T-helper 1 cell treated with Interleukin-12 subunit alpha and Interleukin-12 subunit beta and Interleukin-4 antibody, amounts not matched to agents 30 μg/mL and 1 μg/mL, for 36 hours (primary cell): ENCODE measurements at regions not wholly inside any gene's neighbourhood (a gene's known extent, or its start where the extent isn't known, plus 50 kb on each side); places are given as distances from the start of the nearest gene placed in this dataset.
A peak's percentile ranks its signal among the peaks of the same experiment; 100 is the strongest.
"Not testable (repeated sequence)": the region's sequence is repeated elsewhere in the genome, so short reads cannot be mapped to it uniquely, and the experiment has no call there.

Experiments
- H3K27ac Mint-ChIP-seq: one replicate; pipeline ENCODE4 v1.8.0; 2021; ENCODE audit warnings: mild to moderate bottlenecking, mixed read lengths
- H3K27me3 Mint-ChIP-seq: one replicate; pipeline ENCODE4 v1.8.0; 2021; ENCODE audit warnings: low read depth, mixed read lengths
- H3K36me3 Mint-ChIP-seq: one replicate; pipeline ENCODE4 v1.8.0; 2021; ENCODE audit warnings: low read depth, mixed read lengths
- H3K4me1 Mint-ChIP-seq: one replicate; pipeline ENCODE4 v1.8.0; 2021; ENCODE audit warnings: low read depth, mixed read lengths
- H3K4me3 Mint-ChIP-seq: one replicate; pipeline ENCODE4 v1.8.0; 2021; ENCODE audit warnings: mild to moderate bottlenecking, moderate library complexity, mixed read lengths
- H3K9me3 Mint-ChIP-seq: one replicate; pipeline ENCODE4 v1.8.0; 2021; ENCODE audit warnings: mixed read lengths

GRCh38 chr5:41995193-41995592 is 70.1 kb downstream of the FBXO4 start:
- H3K4me1 Mint-ChIP-seq, result no peaks in the 10 kb centered on the region
- no peak overlapping the region for H3K27ac Mint-ChIP-seq
- no peak overlapping the region for H3K4me3 Mint-ChIP-seq
- no peaks in the 10 kb centered on the region for H3K9me3 Mint-ChIP-seq
- no peaks in the 10 kb centered on the region for H3K27me3 Mint-ChIP-seq
- no peaks in the 10 kb centered on the region for H3K36me3 Mint-ChIP-seq

DNA sequence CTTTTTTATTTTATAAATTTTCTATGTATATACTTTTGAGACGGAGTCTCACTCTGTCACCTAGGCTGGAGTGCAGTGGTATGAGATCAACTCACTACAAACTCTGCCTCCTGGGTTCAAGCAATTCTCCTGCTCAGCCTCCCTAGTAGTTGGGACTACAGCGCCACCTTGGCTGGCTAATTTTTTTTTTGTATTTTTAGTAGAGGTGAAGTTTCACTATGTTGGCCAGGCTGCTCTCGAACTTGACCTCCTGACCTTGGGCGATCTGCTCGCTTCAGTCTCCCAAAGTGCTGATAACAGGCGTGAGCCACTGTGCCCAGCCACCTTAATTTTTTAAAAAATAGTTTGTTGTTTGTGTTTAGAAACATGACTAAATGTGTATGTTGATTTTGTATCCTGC is 76.6 kb downstream of the FBXO4 start:
- no peaks in the 10 kb centered on the region for H3K4me1 Mint-ChIP-seq
- H3K4me3 Mint-ChIP-seq, result no peak overlapping the region
- peaks cover 3% of the 10 kb centered on the region for H3K9me3 Mint-ChIP-seq
- H3K27ac Mint-ChIP-seq, result no peak overlapping the region
- H3K36me3 Mint-ChIP-seq, result no peaks in the 10 kb centered on the region
- H3K27me3 Mint-ChIP-seq, result peaks cover 3% of the 10 kb centered on the region

DNA sequence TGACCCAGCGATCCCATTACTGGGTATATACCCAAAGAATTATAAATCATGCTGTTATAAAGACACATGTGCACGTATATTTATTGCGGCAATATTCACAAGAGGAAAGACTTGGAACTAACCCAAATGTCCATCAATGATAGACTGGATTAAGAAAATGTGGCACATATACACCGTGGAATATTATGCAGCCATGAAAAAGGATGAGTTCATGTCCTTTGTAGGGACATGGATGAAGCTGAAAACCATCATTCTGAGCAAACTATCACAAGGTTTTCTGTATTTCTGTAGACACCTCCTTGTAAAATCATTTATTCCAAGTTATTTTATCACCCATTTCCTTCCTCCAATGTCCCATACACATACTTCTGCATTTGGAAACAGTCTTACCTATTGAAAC is 78.8 kb downstream of the FBXO4 start:
- H3K27me3 Mint-ChIP-seq, H3K27ac Mint-ChIP-seq, H3K36me3 Mint-ChIP-seq, H3K4me1 Mint-ChIP-seq, H3K9me3 Mint-ChIP-seq, H3K4me3 Mint-ChIP-seq: not testable (repeated sequence)

DNA sequence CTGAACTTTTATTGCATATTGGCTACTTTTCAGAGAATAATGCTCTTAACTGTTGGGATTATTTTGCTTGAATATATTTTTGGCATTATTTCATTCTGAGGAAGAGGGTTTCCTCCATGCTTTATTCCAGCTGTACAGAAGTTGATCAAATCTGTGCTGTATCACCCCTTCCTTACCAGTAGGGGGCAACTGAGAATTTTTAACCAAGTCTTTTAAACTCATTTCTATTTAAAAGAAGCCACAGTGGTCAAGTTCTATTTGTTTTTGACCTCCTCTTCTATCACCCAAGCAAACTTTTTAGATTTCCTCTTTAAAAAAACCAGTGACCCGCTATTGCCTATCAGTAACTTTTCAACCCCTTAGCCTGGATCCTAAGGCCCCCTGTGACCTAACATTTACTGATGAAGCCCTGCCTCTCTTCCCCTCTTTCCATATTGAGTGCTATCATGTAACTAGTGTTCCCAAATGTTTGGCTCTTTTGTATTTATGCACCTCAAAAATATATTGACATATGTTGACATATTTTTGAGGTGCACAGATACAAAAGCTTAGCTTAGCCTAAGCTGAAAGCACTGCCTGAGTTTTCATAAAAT is 80.6 kb downstream of the FBXO4 start:
- Mint-ChIP-seq H3K36me3 (no peaks in the 10 kb centered on the region), H3K9me3 (peaks cover 3% of the 10 kb centered on the region), H3K27ac (peak overlapping the region; percentile 29), H3K4me1 (no peaks in the 10 kb centered on the region), H3K4me3 (no peak overlapping the region), H3K27me3 (peaks cover 3% of the 10 kb centered on the region)

DNA sequence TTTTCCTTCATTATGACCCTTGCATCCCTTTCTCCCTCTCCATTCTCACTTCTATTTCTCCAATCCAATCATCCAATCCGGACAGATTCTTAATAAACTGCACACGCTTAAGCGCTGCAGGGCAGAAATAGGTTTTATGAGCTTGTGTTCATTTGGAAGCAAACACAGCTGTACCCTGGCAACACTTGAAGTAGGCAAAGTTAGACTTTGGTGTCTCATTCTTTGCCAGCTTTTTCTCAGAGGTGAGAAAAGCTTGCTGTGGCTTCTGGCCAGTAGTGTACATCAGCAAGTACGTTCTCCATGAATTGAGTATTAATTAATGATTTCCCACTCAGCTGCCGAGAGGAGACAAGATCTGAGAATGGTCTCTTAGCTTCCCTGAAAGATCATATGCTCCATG is 88.5 kb downstream of the FBXO4 start:
- Mint-ChIP-seq H3K27me3 (peaks cover 1% of the 10 kb centered on the region), H3K27ac (no peak overlapping the region), H3K4me3 (no peak overlapping the region), H3K36me3 (no peaks in the 10 kb centered on the region), H3K4me1 (no peaks in the 10 kb centered on the region), H3K9me3 (no peaks in the 10 kb centered on the region)

- peaks cover 3% of the 10 kb centered on the region for H3K27me3 Mint-ChIP-seq
- no peaks in the 10 kb centered on the region for H3K36me3 Mint-ChIP-seq
- H3K27ac Mint-ChIP-seq, result no peak overlapping the region
- H3K4me1 Mint-ChIP-seq, result no peaks in the 10 kb centered on the region
- H3K9me3 Mint-ChIP-seq, result no peaks in the 10 kb centered on the region
- H3K4me3 Mint-ChIP-seq, result no peak overlapping the region
These were observed 90.2 kb downstream of the FBXO4 start for GRCh38 chr5:42015254-42015653.

DNA sequence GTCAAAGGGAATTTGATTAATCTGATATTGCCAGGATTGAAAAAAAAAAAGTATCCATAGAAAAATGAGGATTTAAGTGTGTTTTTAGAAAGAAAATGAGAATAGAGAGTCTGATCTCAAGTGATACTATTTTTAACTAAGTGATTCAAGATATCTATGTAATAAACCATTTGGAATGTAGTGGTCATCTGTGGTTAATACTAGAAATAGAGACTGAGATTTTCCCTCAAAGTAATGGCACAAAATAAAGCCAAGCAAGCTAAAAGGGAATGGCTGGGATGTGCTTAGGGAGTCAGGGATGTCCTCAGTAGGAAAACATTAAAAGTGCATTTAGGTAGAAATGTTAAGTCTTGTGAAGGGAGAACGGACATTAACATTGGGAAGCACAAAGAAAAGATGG is 90.6 kb downstream of the FBXO4 start:
- H3K36me3 Mint-ChIP-seq, result no peaks in the 10 kb centered on the region
- H3K9me3 Mint-ChIP-seq, result no peaks in the 10 kb centered on the region
- no peaks in the 10 kb centered on the region for H3K4me1 Mint-ChIP-seq
- no peak overlapping the region for H3K27ac Mint-ChIP-seq
- no peak overlapping the region for H3K4me3 Mint-ChIP-seq
- peaks cover 3% of the 10 kb centered on the region for H3K27me3 Mint-ChIP-seq

DNA sequence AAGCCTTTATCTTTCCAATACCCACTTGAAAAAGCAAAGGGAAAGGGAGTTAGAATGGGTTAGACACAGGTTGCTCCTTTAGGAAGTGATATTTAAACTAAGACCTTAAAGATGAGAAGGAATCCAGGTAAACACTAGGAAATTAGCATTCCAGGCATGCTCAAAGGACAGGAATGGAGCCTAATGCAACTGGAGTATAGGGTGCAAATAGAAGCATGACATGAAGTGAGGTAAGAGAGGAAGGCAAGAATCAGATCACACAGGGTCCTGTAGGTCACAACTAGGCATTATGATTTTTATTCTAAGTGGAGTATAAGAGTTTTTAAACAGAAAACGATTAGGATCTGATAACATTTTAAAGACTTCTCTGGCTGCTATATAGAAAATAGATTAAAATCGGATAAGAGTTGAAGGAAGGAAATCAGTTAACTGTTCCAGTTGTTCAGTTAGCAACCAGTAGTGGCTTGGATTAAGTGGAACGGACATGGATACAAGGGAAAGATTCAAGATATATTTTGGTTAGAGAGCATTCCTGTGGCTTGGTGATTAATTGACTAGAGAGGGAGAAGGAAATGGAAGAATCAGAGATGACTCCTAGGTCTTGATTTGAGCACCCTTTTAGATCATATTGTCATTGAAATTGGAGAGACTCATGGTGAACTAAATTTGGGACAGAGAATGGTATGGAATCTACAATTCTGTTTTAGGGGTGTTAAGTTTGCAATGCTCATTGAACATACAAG is 95.9 kb downstream of the FBXO4 start:
- Mint-ChIP-seq H3K36me3 (no peaks in the 10 kb centered on the region), H3K27ac (no peak overlapping the region), H3K27me3 (peaks cover 9% of the 10 kb centered on the region), H3K4me1 (no peaks in the 10 kb centered on the region), H3K4me3 (no peak overlapping the region), H3K9me3 (no peaks in the 10 kb centered on the region)

GRCh38 chr5:42021923-42022322 is 96.8 kb downstream of the FBXO4 start:
- H3K27me3 Mint-ChIP-seq, result peaks cover 9% of the 10 kb centered on the region
- no peaks in the 10 kb centered on the region for H3K4me1 Mint-ChIP-seq
- H3K9me3 Mint-ChIP-seq, result no peaks in the 10 kb centered on the region
- no peak overlapping the region for H3K4me3 Mint-ChIP-seq
- no peak overlapping the region for H3K27ac Mint-ChIP-seq
- H3K36me3 Mint-ChIP-seq, result no peaks in the 10 kb centered on the region

DNA sequence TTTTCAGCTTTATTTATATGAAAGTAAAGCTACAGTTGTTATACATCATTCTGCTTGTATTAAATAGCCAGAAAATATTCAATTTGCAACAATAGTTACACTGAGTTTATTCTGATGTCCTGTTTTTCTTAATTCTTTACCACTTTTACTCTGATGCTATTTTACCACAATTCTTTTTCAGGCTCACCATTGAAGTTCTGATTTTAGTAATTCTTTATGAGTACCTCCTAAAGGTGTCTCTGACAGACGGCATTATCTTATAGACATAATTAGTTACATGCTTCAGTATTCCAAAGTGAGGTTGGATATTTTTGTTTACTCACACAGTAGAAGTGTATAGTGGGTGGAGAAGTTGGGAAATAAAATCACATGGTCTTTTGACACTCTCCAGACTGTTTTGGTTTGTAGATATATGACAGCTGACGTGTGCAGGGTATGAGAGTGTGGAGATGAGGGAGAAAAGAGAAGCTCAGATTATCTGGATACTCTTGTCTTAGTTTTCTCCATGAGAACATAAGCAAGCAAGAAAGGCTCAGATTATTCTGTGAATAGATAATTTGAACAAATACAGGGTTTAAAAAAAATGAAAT is 97.4 kb downstream of the FBXO4 start:
- peaks cover 9% of the 10 kb centered on the region for H3K27me3 Mint-ChIP-seq
- no peaks in the 10 kb centered on the region for H3K36me3 Mint-ChIP-seq
- H3K27ac Mint-ChIP-seq, result no peak overlapping the region
- no peak overlapping the region for H3K4me3 Mint-ChIP-seq
- no peaks in the 10 kb centered on the region for H3K9me3 Mint-ChIP-seq
- no peaks in the 10 kb centered on the region for H3K4me1 Mint-ChIP-seq

GRCh38 chr5:42026446-42026845 is 101.4 kb downstream of the FBXO4 start:
- H3K27ac Mint-ChIP-seq, result no peak overlapping the region
- H3K36me3 Mint-ChIP-seq, result no peaks in the 10 kb centered on the region
- peaks cover 5% of the 10 kb centered on the region for H3K27me3 Mint-ChIP-seq
- H3K9me3 Mint-ChIP-seq, result no peaks in the 10 kb centered on the region
- no peak overlapping the region for H3K4me3 Mint-ChIP-seq
- H3K4me1 Mint-ChIP-seq, result no peaks in the 10 kb centered on the region

DNA sequence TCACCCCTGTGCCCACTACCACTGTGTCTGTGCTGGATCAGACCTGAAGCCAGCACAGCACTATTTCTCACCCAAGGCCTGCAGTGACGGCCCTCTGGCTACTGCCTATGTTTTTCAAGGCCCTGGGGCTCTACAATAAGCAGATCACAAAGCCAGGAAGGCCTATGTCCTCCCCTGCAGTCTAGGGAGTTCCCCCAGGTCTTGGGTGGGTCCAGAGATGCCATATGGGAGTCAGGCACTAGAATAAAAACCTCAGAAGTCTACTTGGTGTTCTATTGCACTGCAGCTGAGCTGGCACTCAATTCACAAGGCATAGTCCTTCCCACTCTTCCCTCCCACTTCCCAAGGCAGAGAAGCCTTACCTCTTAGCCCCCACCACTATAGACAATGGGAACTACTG is 107.1 kb downstream of the FBXO4 start:
- Mint-ChIP-seq H3K4me1 (no peaks in the 10 kb centered on the region), H3K9me3 (no peaks in the 10 kb centered on the region), H3K27ac (no peak overlapping the region), H3K4me3 (no peak overlapping the region), H3K27me3 (peaks cover 5% of the 10 kb centered on the region), H3K36me3 (no peaks in the 10 kb centered on the region)

- no peaks in the 10 kb centered on the region for H3K36me3 Mint-ChIP-seq
- no peaks in the 10 kb centered on the region for H3K9me3 Mint-ChIP-seq
- H3K4me3 Mint-ChIP-seq, result no peak overlapping the region
- H3K4me1 Mint-ChIP-seq, result no peaks in the 10 kb centered on the region
- no peak overlapping the region for H3K27ac Mint-ChIP-seq
- peaks cover 8% of the 10 kb centered on the region for H3K27me3 Mint-ChIP-seq
These were observed 110.4 kb downstream of the FBXO4 start for GRCh38 chr5:42035526-42035925.

DNA sequence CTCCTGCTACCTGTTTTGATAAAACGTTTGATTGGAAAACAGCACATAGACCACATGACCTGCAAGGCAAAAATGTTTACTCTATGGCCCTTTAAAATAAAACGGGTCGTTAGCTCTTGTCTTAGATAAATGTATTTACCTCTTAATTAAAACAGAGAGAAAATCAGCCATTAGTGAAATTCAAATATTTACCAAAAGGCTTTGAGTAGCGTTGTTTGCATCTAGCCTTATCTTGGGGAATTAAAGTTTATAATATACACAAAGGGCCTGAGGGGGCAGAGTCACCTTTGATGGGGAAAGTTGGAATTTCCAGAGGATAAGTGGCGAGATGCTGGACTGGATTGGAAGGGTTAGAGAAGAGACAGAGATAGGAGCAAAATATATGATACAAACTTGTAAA is 111.3 kb downstream of the FBXO4 start:
- Mint-ChIP-seq H3K27ac (no peak overlapping the region), H3K27me3 (peaks cover 12% of the 10 kb centered on the region), H3K9me3 (no peaks in the 10 kb centered on the region), H3K4me1 (no peaks in the 10 kb centered on the region), H3K4me3 (no peak overlapping the region), H3K36me3 (no peaks in the 10 kb centered on the region)

DNA sequence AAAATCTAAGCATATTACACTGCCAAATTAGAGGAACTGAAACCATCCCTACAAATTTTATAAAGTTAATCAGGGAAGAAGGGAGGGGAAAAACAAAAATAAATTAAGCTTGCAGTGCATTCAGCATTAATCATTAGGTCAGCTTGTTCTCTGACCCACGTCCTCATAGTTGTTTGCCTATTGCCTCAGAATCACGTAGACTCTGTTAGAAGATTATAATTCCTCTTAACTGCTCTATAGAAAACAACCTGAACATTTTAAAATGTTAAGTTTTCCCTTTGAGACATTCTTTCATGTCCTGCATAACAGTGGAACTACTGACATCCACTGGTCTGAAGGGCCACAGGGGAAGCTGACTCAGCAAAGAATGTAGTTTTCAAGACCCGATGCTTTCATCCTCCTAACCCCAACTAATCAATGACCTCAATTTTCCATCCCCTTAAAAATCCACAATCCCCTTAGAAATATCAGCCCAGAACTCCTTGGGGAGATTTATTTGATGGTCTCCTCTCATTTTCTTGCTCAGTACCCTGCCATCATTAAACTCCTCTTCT is 112.4 kb downstream of the FBXO4 start:
- Mint-ChIP-seq H3K4me3 (no peak overlapping the region), H3K36me3 (no peaks in the 10 kb centered on the region), H3K4me1 (no peaks in the 10 kb centered on the region), H3K27ac (no peak overlapping the region), H3K9me3 (no peaks in the 10 kb centered on the region), H3K27me3 (peaks cover 12% of the 10 kb centered on the region)
